H1 (cell line): ENCODE measurements at regions not wholly inside any gene's neighbourhood (a gene's known extent, or its start where the extent isn't known, plus 50 kb on each side); places are given as distances from the start of the nearest gene placed in this dataset.

ENCODE experiments used
- CTCF ChIA-PET: fragments of 300-600 bp; sonication (Branson Sonifier 250); formaldehyde crosslinking; loops from one replicate; lab custom pipeline; 2021; ENCODE audit not compliant: partially characterized antibody; lab: Charles Lee
- POLR2A ChIA-PET: fragments of 300-600 bp; sonication (Branson Sonifier 250); formaldehyde crosslinking; loops from one replicate; lab custom pipeline; 2021; ENCODE audit warnings: inconsistent platforms; ENCODE audit not compliant: partially characterized antibody; lab: Charles Lee
- DNase-seq, 2 experiments: peaks; one replicate each; pipeline versions ENCODE4 v3.0.0 to v3.0.0-alpha.2; 2010 to 2022; ENCODE audit warnings: low spot score in 2 of 2, low read depth in 1 of 2, mixed read lengths in 1 of 2
- FAIRE-seq: peaks from 2 replicates; lab custom pipeline; 2011; peaks lifted over from hg19 to GRCh38; lab: Jason Lieb, UNC
- H2AFZ ChIP-seq: 2 replicates; pipeline ENCODE4 v1.8.1; 2012; ENCODE audit warnings: low read length, inconsistent platforms
- H2AK5ac ChIP-seq: 2 replicates; pipeline ENCODE4 v1.6.1; 2013; ENCODE audit warnings: low read depth, low read length
- H2BK120ac ChIP-seq: replicated peaks from 2 replicates; pipeline ENCODE3; 2013; ENCODE audit warnings: low read depth, low read length, inconsistent platforms
- H2BK12ac ChIP-seq: 2 replicates; pipeline ENCODE4 v1.6.1; 2013; ENCODE audit warnings: low read depth, low read length
- H2BK15ac ChIP-seq: 2 replicates; pipeline ENCODE4 v1.6.1; 2013; ENCODE audit warnings: low read length
- H2BK20ac ChIP-seq: 2 replicates; pipeline ENCODE4 v1.6.1; 2013; ENCODE audit warnings: low read length
- H2BK5ac ChIP-seq: 2 replicates; pipeline ENCODE4 v1.6.1; 2013; ENCODE audit warnings: low read depth, low read length
- H3K14ac ChIP-seq: 2 replicates; pipeline ENCODE4 v1.6.1; 2013; ENCODE audit warnings: inconsistent platforms; ENCODE audit not compliant: insufficient read length
- H3K18ac ChIP-seq: 2 replicates; pipeline ENCODE4 v1.6.1; 2013; ENCODE audit warnings: low read length; ENCODE audit errors: extremely low read depth
- H3K23ac ChIP-seq: 2 replicates; pipeline ENCODE4 v1.6.1; 2013; ENCODE audit warnings: inconsistent platforms; ENCODE audit not compliant: insufficient read length
- H3K23me2 ChIP-seq: 2 replicates; pipeline ENCODE4 v1.6.1; 2013; ENCODE audit warnings: low read depth, low read length
- H3K27ac ChIP-seq: 2 replicates; pipeline ENCODE4 v1.6.1; 2011; ENCODE audit warnings: low read depth, low read length, inconsistent platforms
- H3K27me3 ChIP-seq, 4 experiments: replicated peaks in 1 of 4; 1 replicate in 1 of 4; 2 replicates in 3 of 4; pipeline versions ENCODE4 v1.6.1 to v1.8.1; 2011 to 2013; ENCODE audit warnings: low read length in 3 of 4, mild to moderate bottlenecking in 3 of 4, inconsistent platforms in 2 of 4, mixed read lengths in 2 of 4, moderate library complexity in 1 of 4; ENCODE audit not compliant: control insufficient read depth in 3 of 4, insufficient read depth in 3 of 4; ENCODE audit errors: extremely low read depth in 1 of 4
- H3K36me3 ChIP-seq, 4 experiments: 2 replicates each; pipeline versions ENCODE4 v1.6.1 to v1.8.1; 2011 to 2013; ENCODE audit warnings: mild to moderate bottlenecking in 4 of 4, low read length in 3 of 4, moderate library complexity in 2 of 4, control low read depth in 1 of 4, inconsistent platforms in 1 of 4; ENCODE audit not compliant: insufficient read depth in 4 of 4, control insufficient read depth in 2 of 4
- H3K4ac ChIP-seq: replicated peaks from 2 replicates; pipeline ENCODE3; 2013; ENCODE audit warnings: low read length, low read depth, mixed read lengths, inconsistent platforms; ENCODE audit not compliant: insufficient read length
- H3K4me1 ChIP-seq, 4 experiments: replicated peaks in 1 of 4; 1 replicate in 1 of 4; 2 replicates in 3 of 4; pipeline versions ENCODE4 v1.6.1 to v1.8.1; 2011 to 2013; ENCODE audit warnings: low read length in 3 of 4, inconsistent platforms in 2 of 4, mixed read lengths in 1 of 4; ENCODE audit not compliant: insufficient read depth in 4 of 4, control insufficient read depth in 3 of 4
- H3K4me2 ChIP-seq, 2 experiments: 2 replicates each; pipeline versions ENCODE4 v1.6.1 to v1.8.1; 2011 to 2013; ENCODE audit warnings: low read depth in 2 of 2, low read length in 2 of 2, control low read depth in 1 of 2, inconsistent platforms in 1 of 2, mild to moderate bottlenecking in 1 of 2; ENCODE audit not compliant: insufficient read depth in 1 of 2
- H3K4me3 ChIP-seq, 4 experiments: fragments of 200-600, 300-600 bp in 1 of 4; sonication (generic), shearing (Covaris generic), sonication (Bioruptor Twin) in 1 of 4; 2 replicates each; pipeline versions ENCODE4 v1.5.1 to v1.8.1; 2011 to 2016; ENCODE audit warnings: low read length in 4 of 4, low read depth in 3 of 4, control low read depth in 2 of 4, inconsistent platforms in 2 of 4, mild to moderate bottlenecking in 2 of 4, mixed read lengths in 1 of 4, moderate library complexity in 1 of 4; ENCODE audit not compliant: insufficient read depth in 2 of 4; ENCODE audit errors: extremely low read depth in 1 of 4
- H3K56ac ChIP-seq: replicated peaks from 2 replicates; pipeline ENCODE3; 2013; ENCODE audit warnings: low read depth, mild to moderate bottlenecking, mixed read lengths, low read length, inconsistent platforms; ENCODE audit not compliant: insufficient read length
- H3K79me1 ChIP-seq: 2 replicates; pipeline ENCODE4 v1.6.1; 2013; ENCODE audit warnings: low read depth, low read length, control low read depth
- H3K79me2 ChIP-seq, 2 experiments: 2 replicates each; pipeline versions ENCODE4 v1.6.1 to v1.8.1; 2012 to 2013; ENCODE audit warnings: low read length in 2 of 2, mild to moderate bottlenecking in 2 of 2, inconsistent platforms in 1 of 2; ENCODE audit not compliant: insufficient read depth in 2 of 2, control insufficient read depth in 1 of 2
- H3K9ac ChIP-seq, 4 experiments: replicated peaks in 1 of 4; 1 replicate in 1 of 4; 2 replicates in 3 of 4; pipeline versions ENCODE4 v1.6.1 to v1.8.1; 2011 to 2013; ENCODE audit warnings: low read depth in 3 of 4, low read length in 3 of 4, control low read depth in 2 of 4, mild to moderate bottlenecking in 2 of 4, moderate library complexity in 2 of 4, inconsistent platforms in 1 of 4; ENCODE audit errors: extremely low read depth in 1 of 4
- H3K9me3 ChIP-seq, 2 experiments: 2 replicates each; pipeline versions ENCODE4 v1.6.1 to v1.8.1; 2012 to 2013; ENCODE audit warnings: mild to moderate bottlenecking in 2 of 2, moderate library complexity in 2 of 2, control low read depth in 1 of 2, inconsistent platforms in 1 of 2, low read depth in 1 of 2, low read length in 1 of 2, mixed read lengths in 1 of 2; ENCODE audit not compliant: insufficient read depth in 2 of 2
- H4K20me1 ChIP-seq, 2 experiments: replicated peaks in 1 of 2; 2 replicates each; pipeline versions ENCODE3 to v1.8.1; 2011 to 2013; ENCODE audit warnings: inconsistent platforms in 2 of 2, low read length in 2 of 2, mild to moderate bottlenecking in 1 of 2; ENCODE audit not compliant: insufficient read depth in 2 of 2, control insufficient read depth in 1 of 2
- H4K5ac ChIP-seq: 2 replicates; pipeline ENCODE4 v1.6.1; 2013; ENCODE audit warnings: low read length, low read depth, mixed read lengths, inconsistent platforms; ENCODE audit not compliant: insufficient read length
- H4K8ac ChIP-seq: 2 replicates; pipeline ENCODE4 v1.8.0; 2013; ENCODE audit warnings: mild to moderate bottlenecking, moderate library complexity, low read length, inconsistent platforms; ENCODE audit not compliant: insufficient read depth; ENCODE audit errors: extremely low read depth
- H4K91ac ChIP-seq: replicated peaks from 2 replicates; pipeline ENCODE3; 2013; ENCODE audit warnings: low read length, mixed read lengths, inconsistent platforms; ENCODE audit not compliant: insufficient read length
- CHD2 ChIP-seq: IDR thresholded peaks from 2 replicates; pipeline ENCODE4 v1.6.1; 2012; ENCODE audit warnings: low read length, improper control_type of control experiment
- CREB1 ChIP-seq: IDR thresholded peaks from 2 replicates; pipeline ENCODE4 v1.6.1; 2012; ENCODE audit warnings: inconsistent platforms
- E2F6 ChIP-seq: IDR thresholded peaks from 2 replicates; pipeline ENCODE4 v1.6.1; 2012; ENCODE audit warnings: inconsistent platforms
- EGR1 ChIP-seq: IDR thresholded peaks from 2 replicates; pipeline ENCODE4 v1.6.1; 2011; ENCODE audit warnings: low read depth, low read length, borderline replicate concordance
- EP300 ChIP-seq, 2 experiments: IDR thresholded peaks; 1 replicate in 1 of 2; 2 replicates in 1 of 2; pipeline ENCODE4 v1.6.1; 2011 to 2012; ENCODE audit warnings: low read depth in 2 of 2, low read length in 2 of 2, mild to moderate bottlenecking in 2 of 2, borderline replicate concordance in 1 of 2, inconsistent platforms in 1 of 2, moderate library complexity in 1 of 2
- GABPA ChIP-seq: IDR thresholded peaks from 2 replicates; pipeline ENCODE4 v1.6.1; 2011; ENCODE audit warnings: mild to moderate bottlenecking, low read length, moderate library complexity, borderline replicate concordance; ENCODE audit not compliant: insufficient read depth
- GTF2F1 ChIP-seq: IDR thresholded peaks from 2 replicates; pipeline ENCODE4 v1.6.1; 2012; ENCODE audit warnings: low read depth, low read length, improper control_type of control experiment, borderline replicate concordance
- POU5F1 ChIP-seq: IDR thresholded peaks from 2 replicates; pipeline ENCODE4 v1.6.1; 2011; ENCODE audit warnings: low read depth, mild to moderate bottlenecking, low read length, moderate library complexity
- SAP30 ChIP-seq: fragments of 300-600 bp; sonication (generic); IDR thresholded peaks from 2 replicates; pipeline ENCODE4 v1.7.1; 2012; ENCODE audit warnings: low read length, moderate library complexity, mild to moderate bottlenecking, inconsistent platforms; ENCODE audit not compliant: insufficient read depth, insufficient replicate concordance
- SIX5 ChIP-seq: IDR thresholded peaks from 2 replicates; pipeline ENCODE4 v1.6.1; 2011; ENCODE audit warnings: mild to moderate bottlenecking, low read depth, low read length
- SP1 ChIP-seq: IDR thresholded peaks from 2 replicates; pipeline ENCODE4 v1.6.1; 2011; ENCODE audit warnings: low read depth, low read length
- SP2 ChIP-seq: IDR thresholded peaks from 2 replicates; pipeline ENCODE4 v1.6.1; 2012; ENCODE audit warnings: mild to moderate bottlenecking, low read length, inconsistent platforms
- TAF7 ChIP-seq: optimal IDR thresholded peaks from 2 replicates; pipeline ENCODE3; 2011; ENCODE audit warnings: low read depth, mild to moderate bottlenecking, inconsistent platforms, low read length, moderate library complexity, borderline replicate concordance
- YY1 ChIP-seq: IDR thresholded peaks from 2 replicates; pipeline ENCODE4 v1.6.1; 2011; ENCODE audit warnings: low read depth, mild to moderate bottlenecking, low read length
- WGBS, 2 experiments: shearing (Covaris generic) in 1 of 2; methylation state at CpG; one replicate each; pipeline versions ENCODE4 v1.1.6 to v1.1.7; 2013 to 2015; ENCODE audit warnings: low lambda C conversion rate in 2 of 2, mixed read lengths in 2 of 2, inconsistent platforms in 1 of 2, low coverage in 1 of 2, missing lambda C conversion rate in 1 of 2; ENCODE audit not compliant: insufficient replicate concordance in 2 of 2, insufficient coverage in 1 of 2, insufficient read length in 1 of 2; ENCODE audit errors: extremely low coverage in 1 of 2, missing lambda C conversion rate in 1 of 2; 5-methylcytosine and 5-hydroxymethylcytosine counted together

- Histone ChIP-seq H3K56ac (no peak overlapping the region), H4K91ac (no peak overlapping the region), H2BK12ac (no peak overlapping the region), H3K4me2 (no peak overlapping the region), H3K79me1 (no peaks in the 10 kb centered on the region), H4K20me1 (no peaks in the 10 kb centered on the region), H3K4me1 (no peaks in the 10 kb centered on the region), H3K27ac (no peak overlapping the region), H2BK15ac (no peak overlapping the region), H2BK20ac (no peak overlapping the region), H3K4ac (no peak overlapping the region), H3K9me3 (no peaks in the 10 kb centered on the region), H3K23ac (no peak overlapping the region), H3K9ac (no peak overlapping the region), H3K14ac (no peak overlapping the region), H2BK5ac (no peak overlapping the region), H4K5ac (no peak overlapping the region), H3K18ac (no peak overlapping the region), H2BK120ac (no peak overlapping the region), H4K8ac (no peak overlapping the region), H3K79me2 (no peaks in the 10 kb centered on the region), H2AK5ac (no peak overlapping the region), H2AFZ (no peak overlapping the region), H3K23me2 (0 out of 2 replicates have a peak, but pooled peaks cover 2% of the 10 kb centered on the region), H3K4me3 (no peak overlapping the region), H3K36me3 (no peaks in the 10 kb centered on the region), H3K27me3 (no peaks in the 10 kb centered on the region)
- CTCF ChIA-PET: no interaction called here
- FAIRE-seq: no peak
- WGBS, 2 experiments: 77% methylated on average over 3 of the region's 3 CpGs; no CpG with 5 or more reads in 1 of the 2 experiments
- no peak for DNase-seq
- POLR2A ChIA-PET: no interaction called here
- no peak for TF ChIP-seq CREB1
- TF ChIP-seq CHD2: no peak
- no peak for TF ChIP-seq SIX5
- no peak for TF ChIP-seq E2F6
- no peak for TF ChIP-seq GTF2F1
- no peak for TF ChIP-seq POU5F1
- TF ChIP-seq EGR1: no peak
- TF ChIP-seq SP1: no peak
- TF ChIP-seq SAP30: no peak
- TF ChIP-seq GABPA: no peak
- TF ChIP-seq YY1: no peak
- no peak for TF ChIP-seq EP300 (IDR thresholded peaks at IDR 0.05; ENCODE audit: borderline replicate concordance in 1 of 2, low read depth in 2 of 2, low read length in 2 of 2)
- no peak for TF ChIP-seq SP2
- TF ChIP-seq TAF7: no peak
These were observed 763.5 kb downstream of the EDEM1 start for GRCh38 chr3:5951026-5951425.
